H1 (cell line): ENCODE measurements at regions not wholly inside any gene's neighbourhood (a gene's known extent, or its start where the extent isn't known, plus 50 kb on each side); places are given as distances from the start of the nearest gene placed in this dataset.

Experiments used
- CTCF ChIA-PET: fragments of 300-600 bp; sonication (Branson Sonifier 250); formaldehyde crosslinking; loops from one replicate; lab custom pipeline; 2021; ENCODE audit not compliant: partially characterized antibody; lab: Charles Lee
- POLR2A ChIA-PET: fragments of 300-600 bp; sonication (Branson Sonifier 250); formaldehyde crosslinking; loops from one replicate; lab custom pipeline; 2021; ENCODE audit warnings: inconsistent platforms; ENCODE audit not compliant: partially characterized antibody; lab: Charles Lee
- DNase-seq, 2 experiments: peaks; one replicate each; pipeline versions ENCODE4 v3.0.0 to v3.0.0-alpha.2; 2010 to 2022; ENCODE audit warnings: low spot score in 2 of 2, low read depth in 1 of 2, mixed read lengths in 1 of 2
- FAIRE-seq: peaks from 2 replicates; lab custom pipeline; 2011; peaks lifted over from hg19 to GRCh38; lab: Jason Lieb, UNC
- H2AFZ ChIP-seq: 2 replicates; pipeline ENCODE4 v1.8.1; 2012; ENCODE audit warnings: low read length, inconsistent platforms
- H2AK5ac ChIP-seq: 2 replicates; pipeline ENCODE4 v1.6.1; 2013; ENCODE audit warnings: low read depth, low read length
- H2BK120ac ChIP-seq: replicated peaks from 2 replicates; pipeline ENCODE3; 2013; ENCODE audit warnings: low read depth, low read length, inconsistent platforms
- H2BK12ac ChIP-seq: 2 replicates; pipeline ENCODE4 v1.6.1; 2013; ENCODE audit warnings: low read depth, low read length
- H2BK15ac ChIP-seq: 2 replicates; pipeline ENCODE4 v1.6.1; 2013; ENCODE audit warnings: low read length
- H2BK20ac ChIP-seq: 2 replicates; pipeline ENCODE4 v1.6.1; 2013; ENCODE audit warnings: low read length
- H2BK5ac ChIP-seq: 2 replicates; pipeline ENCODE4 v1.6.1; 2013; ENCODE audit warnings: low read depth, low read length
- H3K14ac ChIP-seq: 2 replicates; pipeline ENCODE4 v1.6.1; 2013; ENCODE audit warnings: inconsistent platforms; ENCODE audit not compliant: insufficient read length
- H3K18ac ChIP-seq: 2 replicates; pipeline ENCODE4 v1.6.1; 2013; ENCODE audit warnings: low read length; ENCODE audit errors: extremely low read depth
- H3K23ac ChIP-seq: 2 replicates; pipeline ENCODE4 v1.6.1; 2013; ENCODE audit warnings: inconsistent platforms; ENCODE audit not compliant: insufficient read length
- H3K23me2 ChIP-seq: 2 replicates; pipeline ENCODE4 v1.6.1; 2013; ENCODE audit warnings: low read depth, low read length
- H3K27ac ChIP-seq: 2 replicates; pipeline ENCODE4 v1.6.1; 2011; ENCODE audit warnings: low read depth, low read length, inconsistent platforms
- H3K27me3 ChIP-seq, 4 experiments: replicated peaks in 1 of 4; 1 replicate in 1 of 4; 2 replicates in 3 of 4; pipeline versions ENCODE4 v1.6.1 to v1.8.1; 2011 to 2013; ENCODE audit warnings: low read length in 3 of 4, mild to moderate bottlenecking in 3 of 4, inconsistent platforms in 2 of 4, mixed read lengths in 2 of 4, moderate library complexity in 1 of 4; ENCODE audit not compliant: control insufficient read depth in 3 of 4, insufficient read depth in 3 of 4; ENCODE audit errors: extremely low read depth in 1 of 4
- H3K36me3 ChIP-seq, 4 experiments: 2 replicates each; pipeline versions ENCODE4 v1.6.1 to v1.8.1; 2011 to 2013; ENCODE audit warnings: mild to moderate bottlenecking in 4 of 4, low read length in 3 of 4, moderate library complexity in 2 of 4, control low read depth in 1 of 4, inconsistent platforms in 1 of 4; ENCODE audit not compliant: insufficient read depth in 4 of 4, control insufficient read depth in 2 of 4
- H3K4ac ChIP-seq: replicated peaks from 2 replicates; pipeline ENCODE3; 2013; ENCODE audit warnings: low read length, low read depth, mixed read lengths, inconsistent platforms; ENCODE audit not compliant: insufficient read length
- H3K4me1 ChIP-seq, 4 experiments: replicated peaks in 1 of 4; 1 replicate in 1 of 4; 2 replicates in 3 of 4; pipeline versions ENCODE4 v1.6.1 to v1.8.1; 2011 to 2013; ENCODE audit warnings: low read length in 3 of 4, inconsistent platforms in 2 of 4, mixed read lengths in 1 of 4; ENCODE audit not compliant: insufficient read depth in 4 of 4, control insufficient read depth in 3 of 4
- H3K4me2 ChIP-seq, 2 experiments: 2 replicates each; pipeline versions ENCODE4 v1.6.1 to v1.8.1; 2011 to 2013; ENCODE audit warnings: low read depth in 2 of 2, low read length in 2 of 2, control low read depth in 1 of 2, inconsistent platforms in 1 of 2, mild to moderate bottlenecking in 1 of 2; ENCODE audit not compliant: insufficient read depth in 1 of 2
- H3K4me3 ChIP-seq, 4 experiments: fragments of 200-600, 300-600 bp in 1 of 4; sonication (generic), shearing (Covaris generic), sonication (Bioruptor Twin) in 1 of 4; 2 replicates each; pipeline versions ENCODE4 v1.5.1 to v1.8.1; 2011 to 2016; ENCODE audit warnings: low read length in 4 of 4, low read depth in 3 of 4, control low read depth in 2 of 4, inconsistent platforms in 2 of 4, mild to moderate bottlenecking in 2 of 4, mixed read lengths in 1 of 4, moderate library complexity in 1 of 4; ENCODE audit not compliant: insufficient read depth in 2 of 4; ENCODE audit errors: extremely low read depth in 1 of 4
- H3K56ac ChIP-seq: replicated peaks from 2 replicates; pipeline ENCODE3; 2013; ENCODE audit warnings: low read depth, mild to moderate bottlenecking, mixed read lengths, low read length, inconsistent platforms; ENCODE audit not compliant: insufficient read length
- H3K79me1 ChIP-seq: 2 replicates; pipeline ENCODE4 v1.6.1; 2013; ENCODE audit warnings: low read depth, low read length, control low read depth
- H3K79me2 ChIP-seq, 2 experiments: 2 replicates each; pipeline versions ENCODE4 v1.6.1 to v1.8.1; 2012 to 2013; ENCODE audit warnings: low read length in 2 of 2, mild to moderate bottlenecking in 2 of 2, inconsistent platforms in 1 of 2; ENCODE audit not compliant: insufficient read depth in 2 of 2, control insufficient read depth in 1 of 2
- H3K9ac ChIP-seq, 4 experiments: replicated peaks in 1 of 4; 1 replicate in 1 of 4; 2 replicates in 3 of 4; pipeline versions ENCODE4 v1.6.1 to v1.8.1; 2011 to 2013; ENCODE audit warnings: low read depth in 3 of 4, low read length in 3 of 4, control low read depth in 2 of 4, mild to moderate bottlenecking in 2 of 4, moderate library complexity in 2 of 4, inconsistent platforms in 1 of 4; ENCODE audit errors: extremely low read depth in 1 of 4
- H3K9me3 ChIP-seq, 2 experiments: 2 replicates each; pipeline versions ENCODE4 v1.6.1 to v1.8.1; 2012 to 2013; ENCODE audit warnings: mild to moderate bottlenecking in 2 of 2, moderate library complexity in 2 of 2, control low read depth in 1 of 2, inconsistent platforms in 1 of 2, low read depth in 1 of 2, low read length in 1 of 2, mixed read lengths in 1 of 2; ENCODE audit not compliant: insufficient read depth in 2 of 2
- H4K20me1 ChIP-seq, 2 experiments: replicated peaks in 1 of 2; 2 replicates each; pipeline versions ENCODE3 to v1.8.1; 2011 to 2013; ENCODE audit warnings: inconsistent platforms in 2 of 2, low read length in 2 of 2, mild to moderate bottlenecking in 1 of 2; ENCODE audit not compliant: insufficient read depth in 2 of 2, control insufficient read depth in 1 of 2
- H4K5ac ChIP-seq: 2 replicates; pipeline ENCODE4 v1.6.1; 2013; ENCODE audit warnings: low read length, low read depth, mixed read lengths, inconsistent platforms; ENCODE audit not compliant: insufficient read length
- H4K8ac ChIP-seq: 2 replicates; pipeline ENCODE4 v1.8.0; 2013; ENCODE audit warnings: mild to moderate bottlenecking, moderate library complexity, low read length, inconsistent platforms; ENCODE audit not compliant: insufficient read depth; ENCODE audit errors: extremely low read depth
- H4K91ac ChIP-seq: replicated peaks from 2 replicates; pipeline ENCODE3; 2013; ENCODE audit warnings: low read length, mixed read lengths, inconsistent platforms; ENCODE audit not compliant: insufficient read length
- TCF12 ChIP-seq: IDR thresholded peaks from 2 replicates; pipeline ENCODE4 v1.6.1; 2011; ENCODE audit warnings: low read depth, mild to moderate bottlenecking, low read length
- WGBS, 2 experiments: shearing (Covaris generic) in 1 of 2; methylation state at CpG; one replicate each; pipeline versions ENCODE4 v1.1.6 to v1.1.7; 2013 to 2015; ENCODE audit warnings: low lambda C conversion rate in 2 of 2, mixed read lengths in 2 of 2, inconsistent platforms in 1 of 2, low coverage in 1 of 2, missing lambda C conversion rate in 1 of 2; ENCODE audit not compliant: insufficient replicate concordance in 2 of 2, insufficient coverage in 1 of 2, insufficient read length in 1 of 2; ENCODE audit errors: extremely low coverage in 1 of 2, missing lambda C conversion rate in 1 of 2; 5-methylcytosine and 5-hydroxymethylcytosine counted together

- Histone ChIP-seq H2AK5ac (no peak overlapping the region), H2BK15ac (no peak overlapping the region), H4K5ac (no peak overlapping the region), H3K18ac (no peak overlapping the region), H3K79me1 (no peaks in the 10 kb centered on the region), H2AFZ (no peak overlapping the region), H3K4me2 (no peak overlapping the region), H3K23me2 (no peaks in the 10 kb centered on the region), H3K56ac (no peak overlapping the region), H2BK20ac (no peak overlapping the region), H3K79me2 (no peaks in the 10 kb centered on the region), H3K9ac (no peak overlapping the region), H2BK5ac (no peak overlapping the region), H3K4ac (no peak overlapping the region), H2BK12ac (no peak overlapping the region), H3K27ac (no peak overlapping the region), H4K8ac (no peak overlapping the region), H4K91ac (no peak overlapping the region), H3K14ac (no peak overlapping the region), H3K23ac (no peak overlapping the region), H3K4me1 (no peaks in the 10 kb centered on the region), H3K9me3 (peaks cover 11 to 20% of the 10 kb centered on the region in 2 experiments), H2BK120ac (no peak overlapping the region), H3K4me3 (no peak overlapping the region), H3K36me3 (no peaks in the 10 kb centered on the region; a peak in 1 of 8 replicates), H4K20me1 (no peaks in the 10 kb centered on the region), H3K27me3 (no peaks in the 10 kb centered on the region)
- no peak for DNase-seq
- ChIA-PET CTCF (interaction anchor here (1.6 kb wide), 1 partner anchor 65 kb away, joined by 3 read pairs; no protein-coding TSS in a partner anchor), POLR2A (no interaction called here)
- WGBS, 2 experiments: 94% methylated on average over 3 of the region's 3 CpGs; no CpG with 5 or more reads in 1 of the 2 experiments
- no peak for FAIRE-seq
- TF ChIP-seq TCF12: no peak
Measured at GRCh38 chr12:28807535-28807934, 341.5 kb upstream of the FAR2 start.
